ENCODE measurements at regions not wholly inside any gene's neighbourhood (a gene's known extent, or its start where the extent isn't known, plus 50 kb on each side); places are given as distances from the start of the nearest gene placed in this dataset.

- DNase-seq (ENCODE audit: extremely low read depth, low read depth, low spot score): no peak
These were observed 77.5 kb downstream of the RPLP1 start for GRCh38 chr15:69529961-69530633.

GRCh38 chr15:69530991-69531664, 78.5 kb downstream of the RPLP1 start:
- no peak for DNase-seq (ENCODE audit: extremely low read depth, low read depth, low spot score)

- DNase-seq (ENCODE audit: extremely low read depth, low read depth, low spot score): no peak
These were observed 79.0 kb downstream of the RPLP1 start for GRCh38 chr15:69531665-69532027.

- DNase-seq (ENCODE audit: extremely low read depth, low read depth, low spot score): no peak
These were observed 79.4 kb downstream of the RPLP1 start for GRCh38 chr15:69532066-69532465.

GRCh38 chr15:69532856-69533255, 80.2 kb downstream of the RPLP1 start:
- DNase-seq (ENCODE audit: extremely low read depth, low read depth, low spot score): no peak

GRCh38 chr15:69533522-69533921, 80.9 kb downstream of the RPLP1 start:
- no peak for DNase-seq (ENCODE audit: extremely low read depth, low read depth, low spot score)

GRCh38 chr15:69535101-69535638, 82.6 kb downstream of the RPLP1 start:
- no peak for DNase-seq (ENCODE audit: extremely low read depth, low read depth, low spot score)

GRCh38 chr15:69535998-69536397, 83.4 kb downstream of the RPLP1 start:
- no peak for DNase-seq (ENCODE audit: extremely low read depth, low read depth, low spot score)

- no peak for DNase-seq (ENCODE audit: extremely low read depth, low read depth, low spot score)
These were observed 84.3 kb downstream of the RPLP1 start for GRCh38 chr15:69536726-69537512.

- DNase-seq (ENCODE audit: extremely low read depth, low read depth, low spot score): no peak
These were observed 85.3 kb downstream of the RPLP1 start for GRCh38 chr15:69537901-69538300.

- no peak for DNase-seq (ENCODE audit: extremely low read depth, low read depth, low spot score)
These were observed 85.8 kb downstream of the RPLP1 start for GRCh38 chr15:69538379-69538778.

GRCh38 chr15:69539345-69539744, 86.7 kb downstream of the RPLP1 start:
- no peak for DNase-seq (ENCODE audit: extremely low read depth, low read depth, low spot score)

- no peak for DNase-seq (ENCODE audit: extremely low read depth, low read depth, low spot score)
These were observed 88.0 kb downstream of the RPLP1 start for GRCh38 chr15:69540622-69541021.

GRCh38 chr15:69542028-69542427, 89.4 kb downstream of the RPLP1 start:
- DNase-seq (ENCODE audit: extremely low read depth, low read depth, low spot score): no peak

- DNase-seq (ENCODE audit: extremely low read depth, low read depth, low spot score): no peak
These were observed 91.2 kb downstream of the RPLP1 start for GRCh38 chr15:69543681-69544364.

- DNase-seq (ENCODE audit: extremely low read depth, low read depth, low spot score): no peak
These were observed 91.9 kb downstream of the RPLP1 start for GRCh38 chr15:69544365-69545113.

- DNase-seq (ENCODE audit: extremely low read depth, low read depth, low spot score): no peak
These were observed 93.6 kb downstream of the RPLP1 start for GRCh38 chr15:69546182-69546581.

- DNase-seq (ENCODE audit: extremely low read depth, low read depth, low spot score): no peak
These were observed 96.0 kb downstream of the RPLP1 start for GRCh38 chr15:69548395-69549180.

- no peak for DNase-seq (ENCODE audit: extremely low read depth, low read depth, low spot score)
These were observed 98.9 kb downstream of the RPLP1 start for GRCh38 chr15:69551391-69552056.
